Neutrophil (primary cell): ENCODE measurements at regions not wholly inside any gene's neighbourhood (a gene's known extent, or its start where the extent isn't known, plus 50 kb on each side); places are given as distances from the start of the nearest gene placed in this dataset.

Experiments used
- H3K27ac ChIP-seq: fragments of 200-600 bp; sonication (generic); 2 replicates; pipeline ENCODE4 v1.5.1; 2016; ENCODE audit warnings: mild to moderate bottlenecking, moderate library complexity
- H3K27me3 ChIP-seq: fragments of 200-600 bp; sonication (generic); 2 replicates; pipeline ENCODE4 v1.6.0; 2016; ENCODE audit warnings: mild to moderate bottlenecking
- H3K36me3 ChIP-seq: fragments of 200-600 bp; sonication (generic); 2 replicates; pipeline ENCODE4 v1.5.1; 2017
- H3K4me1 ChIP-seq, 2 experiments: fragments of 200-600 bp in 1 of 2; sonication (generic) in 1 of 2; 1 replicate in 1 of 2; 2 replicates in 1 of 2; pipeline versions ENCODE4 v1.5.1 to v1.6.1; 2013 to 2016; ENCODE audit warnings: low read depth in 1 of 2, low read length in 1 of 2, mild to moderate bottlenecking in 1 of 2, moderate library complexity in 1 of 2; ENCODE audit not compliant: control insufficient read depth in 1 of 2, insufficient read depth in 1 of 2
- H3K4me3 ChIP-seq, 2 experiments: fragments of 200-600 bp in 1 of 2; sonication (generic) in 1 of 2; 1 replicate in 1 of 2; 2 replicates in 1 of 2; pipeline ENCODE4 v1.5.1; 2013 to 2016; ENCODE audit warnings: low read depth in 1 of 2, low read length in 1 of 2, mild to moderate bottlenecking in 1 of 2, moderate library complexity in 1 of 2
- H3K9me3 ChIP-seq: fragments of 200-600 bp; sonication (generic); 2 replicates; pipeline ENCODE4 v1.5.1; 2016
- TF ChIP-seq, protein P1 (sequence below): fragments of 200-600 bp; sonication (generic); IDR thresholded peaks from 2 replicates; pipeline ENCODE4 v1.5.1; 2016; ENCODE audit warnings: antibody characterized with exemption

DNA sequence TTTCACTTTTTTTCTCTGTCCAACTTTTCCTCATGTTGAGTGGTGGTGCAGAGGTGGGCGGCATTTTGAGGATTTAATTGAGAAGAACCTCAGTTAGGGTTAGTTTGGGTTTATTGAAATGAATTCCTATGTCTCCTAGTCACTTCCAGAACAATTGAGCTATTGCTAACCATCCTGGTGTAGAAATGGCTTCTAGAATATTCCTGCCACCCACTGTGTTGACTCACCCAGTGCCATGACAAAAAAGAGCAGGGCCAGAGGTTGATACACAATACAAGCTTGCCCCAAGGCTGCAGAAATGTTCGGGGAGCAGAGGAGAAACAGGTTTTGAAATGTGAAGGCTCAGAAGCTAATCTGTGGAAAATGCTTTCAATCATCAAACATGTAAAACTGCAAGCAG lies 167.1 kb upstream of the TRIB2 start:
- TF ChIP-seq, protein P1, sequence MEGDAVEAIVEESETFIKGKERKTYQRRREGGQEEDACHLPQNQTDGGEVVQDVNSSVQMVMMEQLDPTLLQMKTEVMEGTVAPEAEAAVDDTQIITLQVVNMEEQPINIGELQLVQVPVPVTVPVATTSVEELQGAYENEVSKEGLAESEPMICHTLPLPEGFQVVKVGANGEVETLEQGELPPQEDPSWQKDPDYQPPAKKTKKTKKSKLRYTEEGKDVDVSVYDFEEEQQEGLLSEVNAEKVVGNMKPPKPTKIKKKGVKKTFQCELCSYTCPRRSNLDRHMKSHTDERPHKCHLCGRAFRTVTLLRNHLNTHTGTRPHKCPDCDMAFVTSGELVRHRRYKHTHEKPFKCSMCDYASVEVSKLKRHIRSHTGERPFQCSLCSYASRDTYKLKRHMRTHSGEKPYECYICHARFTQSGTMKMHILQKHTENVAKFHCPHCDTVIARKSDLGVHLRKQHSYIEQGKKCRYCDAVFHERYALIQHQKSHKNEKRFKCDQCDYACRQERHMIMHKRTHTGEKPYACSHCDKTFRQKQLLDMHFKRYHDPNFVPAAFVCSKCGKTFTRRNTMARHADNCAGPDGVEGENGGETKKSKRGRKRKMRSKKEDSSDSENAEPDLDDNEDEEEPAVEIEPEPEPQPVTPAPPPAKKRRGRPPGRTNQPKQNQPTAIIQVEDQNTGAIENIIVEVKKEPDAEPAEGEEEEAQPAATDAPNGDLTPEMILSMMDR, result no peak

DNA sequence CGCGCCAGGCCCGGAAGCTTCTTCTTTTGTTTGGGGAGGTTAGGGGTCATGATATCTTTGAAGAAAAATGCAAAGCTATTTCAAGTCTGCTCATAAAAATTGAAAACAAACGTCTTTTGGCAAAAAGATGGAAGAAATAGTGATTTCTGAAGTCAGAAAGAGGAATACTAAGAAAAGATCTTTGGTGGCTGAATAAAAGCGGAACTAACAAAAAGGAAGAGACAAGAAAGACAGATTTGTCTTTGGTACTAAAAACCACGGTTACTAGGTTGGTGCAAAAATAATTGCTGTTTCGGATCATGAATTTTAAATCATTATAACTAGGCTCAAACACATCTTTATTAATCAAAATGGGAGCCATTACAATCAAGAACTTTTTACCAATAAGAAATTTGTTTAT lies 164.6 kb upstream of the TRIB2 start:
- Histone ChIP-seq H3K36me3 (no peaks in the 10 kb centered on the region), H3K27ac (no peak overlapping the region), H3K4me3 (no peak overlapping the region), H3K27me3 (no peaks in the 10 kb centered on the region), H3K4me1 (no peaks in the 10 kb centered on the region), H3K9me3 (no peaks in the 10 kb centered on the region)
- TF ChIP-seq, protein P1, result no peak

More for the DNA sequence above, 167.1 kb upstream of the TRIB2 start:
- no peaks in the 10 kb centered on the region for H3K4me1 ChIP-seq
- no peak overlapping the region for H3K4me3 ChIP-seq
- no peaks in the 10 kb centered on the region for H3K9me3 ChIP-seq
- no peaks in the 10 kb centered on the region for H3K36me3 ChIP-seq
- H3K27ac ChIP-seq, result no peak overlapping the region
- H3K27me3 ChIP-seq, result no peaks in the 10 kb centered on the region

DNA sequence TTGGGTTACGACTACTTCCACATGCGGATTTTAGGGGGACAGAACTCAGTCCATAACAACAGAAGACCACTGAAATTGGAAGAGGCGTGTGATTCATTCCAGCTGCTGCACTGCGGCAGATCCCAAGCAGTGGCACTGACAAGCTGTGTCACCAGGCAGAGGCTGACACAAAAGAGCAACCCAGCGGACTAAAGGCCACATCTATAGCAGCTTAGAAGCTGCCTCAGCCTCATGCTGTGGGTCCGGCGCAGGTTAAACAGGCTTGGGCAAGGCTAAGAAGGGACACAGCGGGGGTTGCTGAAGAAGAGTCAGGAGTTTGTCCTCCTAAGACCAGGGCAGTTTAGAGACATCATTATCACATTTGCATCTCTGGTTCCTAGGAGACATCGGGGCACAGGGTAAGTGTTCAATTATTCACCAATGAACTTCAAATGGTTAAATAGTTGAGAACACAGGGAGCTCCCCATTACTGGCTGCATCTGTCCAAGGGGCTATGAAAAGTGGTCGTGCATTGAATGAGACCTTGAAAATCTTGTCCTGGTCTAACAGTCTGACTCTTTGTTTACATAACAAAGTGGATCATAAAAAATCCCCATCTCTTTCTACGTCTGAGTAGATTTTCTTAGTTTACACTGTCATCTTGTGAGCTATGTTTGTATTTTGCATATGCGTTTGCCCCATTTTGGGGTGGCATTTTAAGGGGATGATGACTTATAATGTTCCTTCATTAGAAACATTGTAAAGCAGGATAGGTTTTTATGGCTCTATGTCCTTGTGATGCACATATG lies 162.3 kb upstream of the TRIB2 start:
- Histone ChIP-seq H3K27me3 (no peaks in the 10 kb centered on the region), H3K4me3 (no peak overlapping the region), H3K4me1 (no peaks in the 10 kb centered on the region), H3K9me3 (no peaks in the 10 kb centered on the region), H3K27ac (no peak overlapping the region), H3K36me3 (no peaks in the 10 kb centered on the region)
- TF ChIP-seq, protein P1, result no peak

DNA sequence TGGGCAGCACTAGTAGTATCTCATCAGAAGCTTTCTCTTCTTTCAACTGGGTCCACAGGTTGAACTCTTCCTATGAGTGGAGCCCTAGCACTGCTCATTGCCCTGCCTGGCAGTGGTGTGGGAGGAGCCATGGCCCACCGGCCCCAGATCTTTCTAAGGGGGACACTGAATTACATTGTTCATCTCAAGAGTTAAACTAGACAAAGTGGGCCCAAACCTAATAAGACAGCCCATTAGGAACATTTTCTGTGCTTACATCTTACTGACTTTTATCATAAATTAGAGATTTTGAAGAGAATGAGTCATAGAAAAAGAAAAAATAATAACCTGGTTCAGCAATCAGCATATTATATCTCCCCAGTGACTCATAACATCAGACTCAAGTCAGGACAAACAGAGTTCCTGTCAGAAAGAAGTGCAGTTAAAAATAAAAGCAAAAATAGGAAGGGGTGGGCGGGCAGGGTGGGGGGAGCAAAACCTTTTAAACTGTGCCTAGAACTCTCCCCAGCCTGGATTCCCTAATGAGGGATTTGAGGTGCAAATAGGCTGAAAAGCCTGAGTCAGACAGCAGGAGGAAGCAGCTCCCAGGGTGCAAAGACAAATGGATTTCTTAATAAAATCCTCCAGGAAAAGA lies 161.6 kb upstream of the TRIB2 start:
- Histone ChIP-seq H3K4me1 (no peaks in the 10 kb centered on the region), H3K27me3 (no peaks in the 10 kb centered on the region), H3K27ac (no peak overlapping the region), H3K36me3 (no peaks in the 10 kb centered on the region), H3K9me3 (no peaks in the 10 kb centered on the region), H3K4me3 (no peak overlapping the region)
- TF ChIP-seq, protein P1, result no peak

DNA sequence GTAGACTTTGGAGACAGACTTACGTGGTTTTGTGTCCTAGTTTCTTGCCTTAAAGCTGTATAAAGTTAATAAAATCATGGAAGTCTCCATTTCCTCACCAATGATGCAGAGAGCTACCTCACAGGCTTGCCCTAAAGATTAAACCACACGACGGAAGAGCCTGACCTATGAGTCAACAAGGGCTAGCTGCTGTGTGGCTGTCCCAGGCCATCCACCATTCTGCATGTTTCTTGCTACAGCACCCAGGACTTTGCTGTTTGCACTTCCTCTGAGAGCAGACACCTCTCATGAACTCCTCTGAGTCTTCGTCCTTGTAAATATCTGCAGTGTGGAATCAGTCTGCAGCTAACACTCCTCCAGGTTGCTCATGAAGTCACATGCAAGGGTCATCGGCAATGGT lies 160.0 kb upstream of the TRIB2 start:
- TF ChIP-seq, protein P1, result no peak
- H3K4me1 ChIP-seq, result peaks cover 5 to 8% of the 10 kb centered on the region in 2 experiments
- H3K27ac ChIP-seq, result no peak overlapping the region
- no peaks in the 10 kb centered on the region for H3K9me3 ChIP-seq
- H3K4me3 ChIP-seq, result no peak overlapping the region
- no peaks in the 10 kb centered on the region for H3K27me3 ChIP-seq
- no peaks in the 10 kb centered on the region for H3K36me3 ChIP-seq
